OCI-LY1 (cell line): ENCODE measurements at regions not wholly inside any gene's neighbourhood (a gene's known extent, or its start where the extent isn't known, plus 50 kb on each side); places are given as distances from the start of the nearest gene placed in this dataset.

Source experiments
- CTCF ChIP-seq: fragments of 200-600 bp; sonication (generic), shearing (Covaris generic); IDR thresholded peaks from 2 replicates; pipeline ENCODE4 v1.5.1; 2017; ENCODE audit warnings: mild to moderate bottlenecking, antibody characterized with exemption, low read length, moderate library complexity, mixed read lengths
- EZH2 ChIP-seq: fragments of 200-600 bp; sonication (generic), shearing (Covaris generic); IDR thresholded peaks from 2 replicates; pipeline ENCODE4 v1.8.0; 2017; ENCODE audit warnings: borderline replicate concordance, mixed run types, mild to moderate bottlenecking, antibody characterized with exemption, low read length, moderate library complexity, mixed read lengths

GRCh38 chr5:67383451-67383850 lies 186.9 kb upstream of the CD180 start:
- TF ChIP-seq CTCF (no peak), EZH2 (no peak)
